Endothelial cell of umbilical vein (primary cell): ENCODE measurements at regions not wholly inside any gene's neighbourhood (a gene's known extent, or its start where the extent isn't known, plus 50 kb on each side); places are given as distances from the start of the nearest gene placed in this dataset.

Experiments
- BruUV-seq: library from RNA; stranded (reverse); fragments of 400-500 nt; replicated peaks from 2 replicates; lab custom pipeline; 2021; lab: Mats Ljungman, UMichigan
- CTCF ChIA-PET: fragments of 300-600, 350-600 bp; sonication (Branson Sonifier 250); formaldehyde crosslinking; loops from one replicate; lab custom pipeline; 2021; ENCODE audit warnings: antibody characterized with exemption, inconsistent platforms; lab: Charles Lee
- POLR2A ChIA-PET: fragments of 300-600, 350-600 bp; sonication (Branson Sonifier 250); formaldehyde crosslinking; loops from one replicate; lab custom pipeline; 2021; ENCODE audit warnings: antibody characterized with exemption, inconsistent platforms; lab: Charles Lee
- DNase-seq: peaks from one replicate; pipeline ENCODE4 v3.0.0-alpha.2; 2011; ENCODE audit warnings: low read depth, low spot score
- FAIRE-seq: peaks from 2 replicates; lab custom pipeline; 2011; peaks lifted over from hg19 to GRCh38; lab: Jason Lieb, UNC
- H2AFZ ChIP-seq: 2 replicates; pipeline ENCODE4 v1.6.0; 2012; ENCODE audit warnings: low read depth, low read length, control low read depth, inconsistent platforms
- H3K27ac ChIP-seq: 2 replicates; pipeline ENCODE4 v1.5.1; 2011; ENCODE audit warnings: low read depth, mild to moderate bottlenecking, control low read depth, low read length, moderate library complexity; ENCODE audit not compliant: insufficient read depth
- H3K27me3 ChIP-seq, 2 experiments: 2 replicates each; pipeline versions ENCODE4 v1.6.0 to v1.6.1; 2011; ENCODE audit warnings: low read length in 2 of 2, mixed read lengths in 1 of 2; ENCODE audit not compliant: control insufficient read depth in 2 of 2, insufficient read depth in 2 of 2
- H3K36me3 ChIP-seq, 2 experiments: 2 replicates in 1 of 2; 3 replicates in 1 of 2; pipeline ENCODE4 v1.5.1; 2011; ENCODE audit warnings: low read length in 2 of 2, mild to moderate bottlenecking in 1 of 2, moderate library complexity in 1 of 2; ENCODE audit not compliant: control insufficient read depth in 2 of 2, insufficient read depth in 2 of 2; ENCODE audit errors: extremely low read depth in 1 of 2
- H3K4me1 ChIP-seq: 3 replicates; pipeline ENCODE4 v1.5.1; 2011; ENCODE audit warnings: mild to moderate bottlenecking, low read length; ENCODE audit not compliant: control insufficient read depth, insufficient read depth; ENCODE audit errors: extremely low read depth
- H3K4me2 ChIP-seq: 2 replicates; pipeline ENCODE4 v1.6.1; 2011; ENCODE audit warnings: low read length, control low read depth, mixed read lengths; ENCODE audit not compliant: insufficient read depth
- H3K4me3 ChIP-seq, 3 experiments: fragments of 200-600 bp in 1 of 3; sonication (generic), shearing (Covaris generic) in 1 of 3; replicated peaks in 1 of 3; 2 replicates each; pipeline ENCODE4 v1.5.1; 2011 to 2016; ENCODE audit warnings: control low read depth in 3 of 3, low read length in 3 of 3, mild to moderate bottlenecking in 2 of 3, inconsistent platforms in 1 of 3, low read depth in 1 of 3, moderate library complexity in 1 of 3; ENCODE audit not compliant: insufficient read depth in 1 of 3
- H3K79me2 ChIP-seq: 2 replicates; pipeline ENCODE4 v1.6.0; 2012; ENCODE audit warnings: low read length, inconsistent platforms; ENCODE audit not compliant: control insufficient read depth, insufficient read depth
- H3K9ac ChIP-seq: replicated peaks from 2 replicates; pipeline ENCODE3; 2011; ENCODE audit warnings: low read length, control low read depth; ENCODE audit not compliant: insufficient read depth; ENCODE audit errors: extremely low read depth
- H3K9me1 ChIP-seq: replicated peaks from 3 replicates; pipeline ENCODE4 v1.6.0; 2011; ENCODE audit warnings: mild to moderate bottlenecking, low read length; ENCODE audit not compliant: control insufficient read depth, insufficient read depth; ENCODE audit errors: extremely low read depth
- H3K9me3 ChIP-seq: replicated peaks from 2 replicates; pipeline ENCODE4 v1.5.1; 2012; ENCODE audit warnings: low read length, inconsistent platforms; ENCODE audit not compliant: control insufficient read depth, insufficient read depth
- H4K20me1 ChIP-seq: replicated peaks from 2 replicates; pipeline ENCODE3; 2011; ENCODE audit warnings: mild to moderate bottlenecking, low read length; ENCODE audit not compliant: control insufficient read depth, insufficient read depth; ENCODE audit errors: extremely low read depth
- EZH2 ChIP-seq: IDR thresholded peaks from 2 replicates; pipeline ENCODE4 v1.6.1; 2012; ENCODE audit warnings: borderline replicate concordance, low read depth, mild to moderate bottlenecking, moderate library complexity, low read length, inconsistent platforms; ENCODE audit not compliant: severe bottlenecking
- FOS ChIP-seq: IDR thresholded peaks from 2 replicates; pipeline ENCODE4 v1.6.1; 2011; ENCODE audit warnings: mild to moderate bottlenecking, low read length, moderate library complexity, borderline replicate concordance; ENCODE audit not compliant: insufficient read depth
- GATA2 ChIP-seq: IDR thresholded peaks from 2 replicates; pipeline ENCODE4 v1.7.0; 2011; ENCODE audit warnings: low read depth, mild to moderate bottlenecking, moderate library complexity, mixed read lengths, low read length; ENCODE audit not compliant: insufficient read length, insufficient read depth
- JUN ChIP-seq: IDR thresholded peaks from 2 replicates; pipeline ENCODE4 v1.6.1; 2011; ENCODE audit warnings: borderline replicate concordance, low read depth; ENCODE audit not compliant: insufficient read length, insufficient read depth
- MYC ChIP-seq: IDR thresholded peaks from one replicate; pipeline ENCODE4 v1.6.1; 2011; ENCODE audit warnings: mild to moderate bottlenecking, low read depth, low read length
- POLR2A ChIP-seq: IDR thresholded peaks from 2 replicates; pipeline ENCODE4 v1.6.1; 2012; ENCODE audit warnings: low read depth, mild to moderate bottlenecking, control low read depth, low read length
- POLR2AphosphoS5 ChIP-seq: IDR thresholded peaks from 2 replicates; pipeline ENCODE4 v1.6.1; 2012; ENCODE audit warnings: low read depth, mild to moderate bottlenecking, control low read depth, low read length, moderate library complexity; ENCODE audit not compliant: insufficient read depth
- dilution Hi-C: fragments of 300-500 bp; cut with MboI; formaldehyde crosslinking; loops from one replicate; pipeline ENCODE4 v1.15.0; 2019; ENCODE audit warnings: low sequenced_read_pairs; ENCODE audit not compliant: extremely low pct_ligation_motif_present
- intact Hi-C: fragments of 100-400 bp; cut with micrococcal nuclease; formaldehyde crosslinking; loops from one replicate; pipeline ENCODE4 v1.10.0; 2022
- TF ChIP-seq, protein P1 (sequence below), 2 donors: IDR thresholded peaks; 1 replicate in 1 of 2; 2 replicates in 1 of 2; pipeline ENCODE4 v1.5.1; 2011; ENCODE audit warnings: low read length in 2 of 2, mild to moderate bottlenecking in 2 of 2, moderate library complexity in 2 of 2, control low read depth in 1 of 2, inconsistent platforms in 1 of 2, low read depth in 1 of 2; ENCODE audit not compliant: insufficient read depth in 1 of 2; ENCODE audit errors: extremely low read depth in 1 of 2
- TF ChIP-seq, protein P2 (sequence below): IDR thresholded peaks from 2 replicates; pipeline ENCODE4 v1.6.1; 2011; ENCODE audit not compliant: insufficient read depth, insufficient read length

DNA sequence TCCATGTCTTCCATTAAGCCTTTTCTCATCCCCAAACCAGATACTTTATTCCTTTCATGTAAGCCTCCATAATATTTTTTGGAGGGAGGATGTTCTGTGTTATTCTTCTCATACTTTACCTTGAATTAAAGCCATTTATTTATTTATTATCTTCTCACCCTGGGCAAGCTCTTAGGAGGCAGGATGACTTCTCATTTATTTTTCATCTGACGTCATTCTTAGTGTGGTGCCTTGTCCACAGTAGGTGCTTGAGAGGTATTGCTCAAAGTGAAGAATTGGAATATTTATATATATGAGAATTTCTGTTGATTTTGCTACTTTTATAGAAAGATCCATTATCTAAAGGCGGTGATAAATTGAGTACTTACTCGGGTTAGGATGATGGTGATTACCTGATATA, 458.3 kb upstream of the ACTBL2 start:
- BruUV-seq: no TSS peak
- Histone ChIP-seq H2AFZ (no peak overlapping the region), H3K9me1 (no peaks in the 10 kb centered on the region), H3K27ac (no peak overlapping the region), H3K36me3 (no peaks in the 10 kb centered on the region), H3K9me3 (no peaks in the 10 kb centered on the region), H3K79me2 (no peaks in the 10 kb centered on the region), H3K9ac (no peak overlapping the region), H3K4me2 (no peak overlapping the region), H3K4me1 (no peaks in the 10 kb centered on the region), H3K4me3 (no peak overlapping the region), H4K20me1 (no peaks in the 10 kb centered on the region), H3K27me3 (no peaks in the 10 kb centered on the region)
- CTCF ChIA-PET: no interaction called here
- intact Hi-C loops: no loop called here
- dilution Hi-C loops: no loop called here
- DNase-seq (no peak), FAIRE-seq (no peak)
- POLR2A ChIA-PET: no interaction called here
- TF ChIP-seq GATA2 (no peak), JUN (no peak), FOS (no peak), EZH2 (no peak), POLR2A (no peak), MYC (no peak), POLR2AphosphoS5 (no peak)
- TF ChIP-seq, protein P1, sequence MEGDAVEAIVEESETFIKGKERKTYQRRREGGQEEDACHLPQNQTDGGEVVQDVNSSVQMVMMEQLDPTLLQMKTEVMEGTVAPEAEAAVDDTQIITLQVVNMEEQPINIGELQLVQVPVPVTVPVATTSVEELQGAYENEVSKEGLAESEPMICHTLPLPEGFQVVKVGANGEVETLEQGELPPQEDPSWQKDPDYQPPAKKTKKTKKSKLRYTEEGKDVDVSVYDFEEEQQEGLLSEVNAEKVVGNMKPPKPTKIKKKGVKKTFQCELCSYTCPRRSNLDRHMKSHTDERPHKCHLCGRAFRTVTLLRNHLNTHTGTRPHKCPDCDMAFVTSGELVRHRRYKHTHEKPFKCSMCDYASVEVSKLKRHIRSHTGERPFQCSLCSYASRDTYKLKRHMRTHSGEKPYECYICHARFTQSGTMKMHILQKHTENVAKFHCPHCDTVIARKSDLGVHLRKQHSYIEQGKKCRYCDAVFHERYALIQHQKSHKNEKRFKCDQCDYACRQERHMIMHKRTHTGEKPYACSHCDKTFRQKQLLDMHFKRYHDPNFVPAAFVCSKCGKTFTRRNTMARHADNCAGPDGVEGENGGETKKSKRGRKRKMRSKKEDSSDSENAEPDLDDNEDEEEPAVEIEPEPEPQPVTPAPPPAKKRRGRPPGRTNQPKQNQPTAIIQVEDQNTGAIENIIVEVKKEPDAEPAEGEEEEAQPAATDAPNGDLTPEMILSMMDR (IDR thresholded peaks at IDR 0.05; ENCODE audit: extremely low read depth in 1 of 2, insufficient read depth in 1 of 2, low read depth in 1 of 2, low read length in 2 of 2): no peak
- TF ChIP-seq, protein P2, sequence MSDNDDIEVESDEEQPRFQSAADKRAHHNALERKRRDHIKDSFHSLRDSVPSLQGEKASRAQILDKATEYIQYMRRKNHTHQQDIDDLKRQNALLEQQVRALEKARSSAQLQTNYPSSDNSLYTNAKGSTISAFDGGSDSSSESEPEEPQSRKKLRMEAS: no peak
